ENCODE measurements at regions not wholly inside any gene's neighbourhood (a gene's known extent, or its start where the extent isn't known, plus 50 kb on each side); places are given as distances from the start of the nearest gene placed in this dataset.
"Not testable (repeated sequence)": the region's sequence is repeated elsewhere in the genome, so short reads cannot be mapped to it uniquely, and the experiment has no call there.

GRCh38 chr1:173370586-173370985 is 106.5 kb upstream of the PRDX6 start:
- intact Hi-C loops (cut with DNase I, micrococcal nuclease); DNase-seq; ATAC-seq: not testable (repeated sequence)

GRCh38 chr1:173376065-173376464 is 101.1 kb upstream of the PRDX6 start:
- DNase-seq; ATAC-seq; intact Hi-C loops (cut with DNase I, micrococcal nuclease): not testable (repeated sequence)

- no peak for DNase-seq
- intact Hi-C loops (cut with DNase I, micrococcal nuclease): no loop called here
- no peak for ATAC-seq
Measured at GRCh38 chr1:173377266-173377665, 99.9 kb upstream of the PRDX6 start.

- ATAC-seq (no peak), DNase-seq (no peak)
- intact Hi-C loops (cut with DNase I, micrococcal nuclease): no loop called here
Measured at GRCh38 chr1:173383351-173383750, 93.8 kb upstream of the PRDX6 start.

GRCh38 chr1:173388352-173388751 is 88.8 kb upstream of the PRDX6 start:
- DNase-seq (no peak), ATAC-seq (no peak)

GRCh38 chr1:173392895-173393658 is 84.1 kb upstream of the PRDX6 start:
- no peak for ATAC-seq
- intact Hi-C loops (cut with DNase I, micrococcal nuclease): no loop called here
- DNase-seq: no peak

More at GRCh38 chr1:173388352-173388751, 88.8 kb upstream of the PRDX6 start:
- intact Hi-C loops (cut with DNase I, micrococcal nuclease): no loop called here

- ATAC-seq (no peak), DNase-seq (no peak)
- intact Hi-C loops (cut with DNase I, micrococcal nuclease): no loop called here
Measured at GRCh38 chr1:173393659-173394000, 83.5 kb upstream of the PRDX6 start.

- DNase-seq; intact Hi-C loops (cut with DNase I, micrococcal nuclease); ATAC-seq: not testable (repeated sequence)
Measured at GRCh38 chr1:173394813-173395212, 82.3 kb upstream of the PRDX6 start.

- DNase-seq (no peak), ATAC-seq (no peak)
- intact Hi-C loops (cut with DNase I, micrococcal nuclease): no loop called here
Measured at GRCh38 chr1:173395762-173396161, 81.4 kb upstream of the PRDX6 start.

GRCh38 chr1:173400387-173400995 is 76.6 kb upstream of the PRDX6 start:
- intact Hi-C loops (cut with DNase I, micrococcal nuclease): loop anchor here in 1 of 2 donors (10.0 kb wide), 1 partner anchor 656 kb away; no protein-coding TSS in a partner anchor
- DNase-seq (no peak), ATAC-seq (no peak)

GRCh38 chr1:173403996-173404395 is 73.1 kb upstream of the PRDX6 start:
- intact Hi-C loops (cut with DNase I, micrococcal nuclease): loop anchor here in 1 of 2 donors (10.0 kb wide), 1 partner anchor 659 kb away; no protein-coding TSS in a partner anchor
- ATAC-seq (no peak), DNase-seq (no peak)

GRCh38 chr1:173405281-173405680 is 71.9 kb upstream of the PRDX6 start:
- intact Hi-C loops (cut with DNase I, micrococcal nuclease): loop anchor here in 1 of 2 donors (10.0 kb wide), 1 partner anchor 660 kb away; no protein-coding TSS in a partner anchor
- no peak for ATAC-seq

GRCh38 chr1:173405834-173406233 is 71.3 kb upstream of the PRDX6 start:
- DNase-seq (no peak), ATAC-seq (no peak)
- intact Hi-C loops (cut with DNase I, micrococcal nuclease): loop anchor here in 1 of 2 donors (10.0 kb wide), 1 partner anchor 661 kb away; no protein-coding TSS in a partner anchor

More at GRCh38 chr1:173405281-173405680, 71.9 kb upstream of the PRDX6 start:
- no peak for DNase-seq

- peak; percentile 82 for ATAC-seq
- DNase-seq: no peak
Measured at GRCh38 chr1:173406783-173407230, 70.3 kb upstream of the PRDX6 start.

GRCh38 chr1:173407846-173408245 is 69.3 kb upstream of the PRDX6 start:
- intact Hi-C loops (cut with DNase I, micrococcal nuclease): loop anchor here in 1 of 2 donors (10.0 kb wide), 1 partner anchor 663 kb away; no protein-coding TSS in a partner anchor
- ATAC-seq (no peak), DNase-seq (no peak)

More at GRCh38 chr1:173406783-173407230, 70.3 kb upstream of the PRDX6 start:
- intact Hi-C loops (cut with DNase I, micrococcal nuclease): loop anchor here in 1 of 2 donors (10.0 kb wide), 1 partner anchor 662 kb away; no protein-coding TSS in a partner anchor

- no peak for ATAC-seq
- DNase-seq: no peak
- intact Hi-C loops (cut with DNase I, micrococcal nuclease): loop anchor here in 1 of 2 donors (10.0 kb wide), 1 partner anchor 664 kb away; no protein-coding TSS in a partner anchor
Measured at GRCh38 chr1:173408886-173409285, 68.2 kb upstream of the PRDX6 start.

GRCh38 chr1:173409613-173410012 is 67.5 kb upstream of the PRDX6 start:
- ATAC-seq (no peak), DNase-seq (peak in 1 of 2 donors; percentile 40)
- intact Hi-C loops (cut with DNase I, micrococcal nuclease): loop anchor here in 1 of 2 donors (10.0 kb wide), 1 partner anchor 665 kb away; no protein-coding TSS in a partner anchor

GRCh38 chr1:173410133-173410793 is 66.9 kb upstream of the PRDX6 start:
- intact Hi-C loops (cut with DNase I, micrococcal nuclease): no loop called here
- no peak for ATAC-seq

GRCh38 chr1:173410794-173411236 is 66.3 kb upstream of the PRDX6 start:
- DNase-seq (no peak), ATAC-seq (no peak)
- intact Hi-C loops (cut with DNase I, micrococcal nuclease): no loop called here

More at GRCh38 chr1:173410133-173410793, 66.9 kb upstream of the PRDX6 start:
- no peak for DNase-seq
